T follicular helper cell (primary cell): ENCODE measurements at regions not wholly inside any gene's neighbourhood (a gene's known extent, or its start where the extent isn't known, plus 50 kb on each side); places are given as distances from the start of the nearest gene placed in this dataset.
"Not testable (repeated sequence)": the region's sequence is repeated elsewhere in the genome, so short reads cannot be mapped to it uniquely, and the experiment has no call there.

Source experiments
- DNase-seq: peaks from one replicate; pipeline ENCODE4 v3.0.0-alpha.2; 2020; ENCODE audit warnings: low read depth

- not testable (repeated sequence) for DNase-seq
Observed at GRCh38 chr13:73301622-73302021, 242.8 kb downstream of the KLF5 start.

GRCh38 chr13:73300718-73301425 lies 242.1 kb downstream of the KLF5 start:
- no peak for DNase-seq

GRCh38 chr13:73299787-73300186 lies 241.0 kb downstream of the KLF5 start:
- DNase-seq, result no peak

GRCh38 chr13:73293913-73294523 lies 235.2 kb downstream of the KLF5 start:
- no peak for DNase-seq

GRCh38 chr13:73292127-73292526 lies 233.3 kb downstream of the KLF5 start:
- no peak for DNase-seq

- no peak for DNase-seq
Observed at GRCh38 chr13:73290844-73291243, 232.0 kb downstream of the KLF5 start.

- DNase-seq, result no peak
Observed at GRCh38 chr13:73288596-73288995, 229.8 kb downstream of the KLF5 start.

GRCh38 chr13:73287831-73288230 lies 229.0 kb downstream of the KLF5 start:
- DNase-seq, result no peak

GRCh38 chr13:73286942-73287620 lies 228.3 kb downstream of the KLF5 start:
- DNase-seq, result no peak

- no peak for DNase-seq
Observed at GRCh38 chr13:73286177-73286576, 227.4 kb downstream of the KLF5 start.

GRCh38 chr13:73284081-73284874 lies 225.5 kb downstream of the KLF5 start:
- DNase-seq, result no peak

GRCh38 chr13:73283636-73284035 lies 224.8 kb downstream of the KLF5 start:
- no peak for DNase-seq

GRCh38 chr13:73281746-73282145 lies 222.9 kb downstream of the KLF5 start:
- no peak for DNase-seq

GRCh38 chr13:73278186-73278585 lies 219.4 kb downstream of the KLF5 start:
- no peak for DNase-seq

GRCh38 chr13:73275163-73275562 lies 216.4 kb downstream of the KLF5 start:
- no peak for DNase-seq

GRCh38 chr13:73274147-73274546 lies 215.3 kb downstream of the KLF5 start:
- no peak for DNase-seq

- no peak for DNase-seq
Observed at GRCh38 chr13:73273745-73274144, 214.9 kb downstream of the KLF5 start.

GRCh38 chr13:73273276-73273675 lies 214.5 kb downstream of the KLF5 start:
- DNase-seq, result no peak

- no peak for DNase-seq
Observed at GRCh38 chr13:73272831-73273230, 214.0 kb downstream of the KLF5 start.

- no peak for DNase-seq
Observed at GRCh38 chr13:73268306-73268705, 209.5 kb downstream of the KLF5 start.

- no peak for DNase-seq
Observed at GRCh38 chr13:73266640-73267180, 207.9 kb downstream of the KLF5 start.
